Ascending aorta (tissue), 2 donors: ENCODE measurements at regions not wholly inside any gene's neighbourhood (a gene's known extent, or its start where the extent isn't known, plus 50 kb on each side); places are given as distances from the start of the nearest gene placed in this dataset.

ENCODE experiments used
- DNase-seq, 2 donors: peaks; one replicate each; pipeline ENCODE4 v3.0.0-alpha.2; 2019; ENCODE audit warnings: low spot score in 2 of 2
- H3K27ac ChIP-seq, 2 donors: fragments of 200-600 bp; sonication (generic); one replicate each; pipeline ENCODE4 v1.5.1; 2016 to 2017; ENCODE audit warnings: mild to moderate bottlenecking in 1 of 2
- H3K27me3 ChIP-seq: fragments of 200-600 bp; sonication (generic); one replicate; pipeline ENCODE4 v1.5.1; 2017
- H3K36me3 ChIP-seq, 2 donors: fragments of 200-600 bp; sonication (generic); one replicate each; pipeline ENCODE4 v1.5.1; 2016
- H3K4me1 ChIP-seq, 2 donors: fragments of 200-600 bp; sonication (generic); one replicate each; pipeline ENCODE4 v1.5.1; 2016 to 2017; ENCODE audit warnings: mild to moderate bottlenecking in 1 of 2
- H3K4me3 ChIP-seq, 2 donors: fragments of 200-600 bp; sonication (generic); one replicate each; pipeline ENCODE4 v1.5.1; 2016 to 2017; ENCODE audit warnings: mild to moderate bottlenecking in 1 of 2
- H3K9me3 ChIP-seq, 2 donors: fragments of 200-600 bp; sonication (generic); one replicate each; pipeline ENCODE4 v1.5.1; 2016
- intact Hi-C: fragments of 100-400 bp; cut with DNase I; formaldehyde crosslinking; loops from one replicate; pipeline ENCODE4 v1.15.1; 2023
- TF ChIP-seq, protein P1 (sequence below), 3 experiments: fragments of 200-600 bp in 2 of 3; fragments of 450-650 bp in 1 of 3; sonication (generic) in 2 of 3; IDR thresholded peaks; one replicate each; pipeline ENCODE4 v1.5.1; 2016 to 2019; ENCODE audit warnings: antibody characterized with exemption in 3 of 3, mild to moderate bottlenecking in 1 of 3, moderate library complexity in 1 of 3

GRCh38 chr20:24245094-24245493, 224.3 kb upstream of the SYNDIG1 start:
- Histone ChIP-seq H3K4me3 (no peak overlapping the region), H3K9me3 (no peaks in the 10 kb centered on the region), H3K36me3 (no peaks in the 10 kb centered on the region), H3K4me1 (no peaks in the 10 kb centered on the region), H3K27me3 (no peaks in the 10 kb centered on the region), H3K27ac (no peak overlapping the region)
- no peak for DNase-seq
- intact Hi-C loops: no loop called here
- TF ChIP-seq, protein P1, sequence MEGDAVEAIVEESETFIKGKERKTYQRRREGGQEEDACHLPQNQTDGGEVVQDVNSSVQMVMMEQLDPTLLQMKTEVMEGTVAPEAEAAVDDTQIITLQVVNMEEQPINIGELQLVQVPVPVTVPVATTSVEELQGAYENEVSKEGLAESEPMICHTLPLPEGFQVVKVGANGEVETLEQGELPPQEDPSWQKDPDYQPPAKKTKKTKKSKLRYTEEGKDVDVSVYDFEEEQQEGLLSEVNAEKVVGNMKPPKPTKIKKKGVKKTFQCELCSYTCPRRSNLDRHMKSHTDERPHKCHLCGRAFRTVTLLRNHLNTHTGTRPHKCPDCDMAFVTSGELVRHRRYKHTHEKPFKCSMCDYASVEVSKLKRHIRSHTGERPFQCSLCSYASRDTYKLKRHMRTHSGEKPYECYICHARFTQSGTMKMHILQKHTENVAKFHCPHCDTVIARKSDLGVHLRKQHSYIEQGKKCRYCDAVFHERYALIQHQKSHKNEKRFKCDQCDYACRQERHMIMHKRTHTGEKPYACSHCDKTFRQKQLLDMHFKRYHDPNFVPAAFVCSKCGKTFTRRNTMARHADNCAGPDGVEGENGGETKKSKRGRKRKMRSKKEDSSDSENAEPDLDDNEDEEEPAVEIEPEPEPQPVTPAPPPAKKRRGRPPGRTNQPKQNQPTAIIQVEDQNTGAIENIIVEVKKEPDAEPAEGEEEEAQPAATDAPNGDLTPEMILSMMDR (IDR thresholded peaks at IDR 0.05): no peak

- Histone ChIP-seq H3K9me3 (no peaks in the 10 kb centered on the region), H3K27ac (no peak overlapping the region), H3K4me3 (no peak overlapping the region), H3K27me3 (no peaks in the 10 kb centered on the region), H3K36me3 (no peaks in the 10 kb centered on the region), H3K4me1 (no peaks in the 10 kb centered on the region)
- TF ChIP-seq, protein P1 (IDR thresholded peaks at IDR 0.05): no peak
- intact Hi-C loops: no loop called here
- no peak for DNase-seq
Observed at GRCh38 chr20:24242763-24243162, 226.7 kb upstream of the SYNDIG1 start.

DNA sequence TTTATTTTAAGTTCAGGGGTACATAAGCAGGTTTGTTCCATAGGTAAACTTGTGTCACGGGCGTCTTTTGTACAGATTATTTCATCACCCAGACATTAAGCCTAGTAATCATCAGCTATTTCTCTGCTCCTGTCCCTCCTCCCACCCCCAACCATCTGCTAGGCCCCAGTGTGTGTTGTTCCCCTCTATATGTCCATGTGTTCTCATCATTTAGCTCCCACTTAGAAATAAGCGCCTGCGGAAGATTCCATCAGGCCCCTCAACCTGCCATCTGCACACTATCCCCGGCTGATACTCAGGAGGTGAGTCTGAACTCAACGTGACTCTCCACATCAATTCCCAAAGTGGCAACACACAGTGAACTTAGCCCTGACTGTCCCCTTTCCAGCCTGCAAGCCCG, 228.0 kb upstream of the SYNDIG1 start:
- H3K27ac ChIP-seq: no peak overlapping the region
- no peak for DNase-seq
- intact Hi-C loops: no loop called here

GRCh38 chr20:24236963-24237362, 232.5 kb upstream of the SYNDIG1 start:
- Histone ChIP-seq H3K4me3 (no peak overlapping the region), H3K4me1 (no peaks in the 10 kb centered on the region), H3K9me3 (no peaks in the 10 kb centered on the region), H3K27me3 (no peaks in the 10 kb centered on the region), H3K27ac (no peak overlapping the region), H3K36me3 (no peaks in the 10 kb centered on the region)
- TF ChIP-seq, protein P1 (IDR thresholded peaks at IDR 0.05): no peak
- DNase-seq: no peak
- intact Hi-C loops: no loop called here

More for the DNA sequence above, 228.0 kb upstream of the SYNDIG1 start:
- TF ChIP-seq, protein P1 (IDR thresholded peaks at IDR 0.05): no peak
- no peak overlapping the region for H3K4me3 ChIP-seq
- no peaks in the 10 kb centered on the region for H3K4me1 ChIP-seq
- no peaks in the 10 kb centered on the region for H3K9me3 ChIP-seq
- H3K36me3 ChIP-seq: no peaks in the 10 kb centered on the region
- H3K27me3 ChIP-seq: no peaks in the 10 kb centered on the region

GRCh38 chr20:24236201-24236600, 233.2 kb upstream of the SYNDIG1 start:
- Histone ChIP-seq H3K27me3 (no peaks in the 10 kb centered on the region), H3K4me3 (no peak overlapping the region), H3K4me1 (no peaks in the 10 kb centered on the region), H3K36me3 (no peaks in the 10 kb centered on the region), H3K9me3 (no peaks in the 10 kb centered on the region), H3K27ac (no peak overlapping the region)
- intact Hi-C loops: no loop called here
- TF ChIP-seq, protein P1 (IDR thresholded peaks at IDR 0.05): no peak
- no peak for DNase-seq
